Activated CD4-positive, alpha-beta memory T cell treated with anti-CD3 and anti-CD28 coated beads for 36 hours (primary cell): ENCODE measurements at regions not wholly inside any gene's neighbourhood (a gene's known extent, or its start where the extent isn't known, plus 50 kb on each side); places are given as distances from the start of the nearest gene placed in this dataset.

Source experiments
- CTCF ChIA-PET: fragments of 350-600 bp; sonication (Branson Sonifier 250); formaldehyde crosslinking; loops from one replicate; lab custom pipeline; 2021; ENCODE audit warnings: antibody characterized with exemption, inconsistent platforms; lab: Charles Lee
- POLR2A ChIA-PET: fragments of 350-600 bp; sonication (Branson Sonifier 250); formaldehyde crosslinking; loops from one replicate; lab custom pipeline; 2021; ENCODE audit warnings: antibody characterized with exemption; lab: Charles Lee
- DNase-seq: peaks from one replicate; pipeline ENCODE4 v3.0.0-alpha.2; 2020
- H3K27ac Mint-ChIP-seq: one replicate; pipeline ENCODE4 v1.8.0; 2021; ENCODE audit warnings: mixed read lengths
- H3K27me3 Mint-ChIP-seq: one replicate; pipeline ENCODE4 v1.8.0; 2021; ENCODE audit warnings: mixed read lengths
- H3K36me3 Mint-ChIP-seq: one replicate; pipeline ENCODE4 v1.8.0; 2021; ENCODE audit warnings: mixed read lengths
- H3K4me1 Mint-ChIP-seq: one replicate; pipeline ENCODE4 v1.8.0; 2021; ENCODE audit warnings: low read depth, mixed read lengths
- H3K4me3 Mint-ChIP-seq: one replicate; pipeline ENCODE4 v1.8.0; 2021; ENCODE audit warnings: mild to moderate bottlenecking, mixed read lengths
- H3K9me3 Mint-ChIP-seq: one replicate; pipeline ENCODE4 v1.8.0; 2021; ENCODE audit warnings: mixed read lengths
- intact Hi-C: fragments of 100-400 bp; cut with micrococcal nuclease; formaldehyde crosslinking; loops from one replicate; pipeline ENCODE4 v1.15.1; 2023

- H3K4me1 Mint-ChIP-seq: no peaks in the 10 kb centered on the region
- no peaks in the 10 kb centered on the region for H3K9me3 Mint-ChIP-seq
- ChIA-PET CTCF (no interaction called here), POLR2A (no interaction called here)
- H3K36me3 Mint-ChIP-seq: no peaks in the 10 kb centered on the region
- intact Hi-C loops: no loop called here
- DNase-seq: no peak
- no peaks in the 10 kb centered on the region for H3K27me3 Mint-ChIP-seq
- no peak overlapping the region for H3K4me3 Mint-ChIP-seq
- H3K27ac Mint-ChIP-seq: no peak overlapping the region
Observed at GRCh38 chr6:105833959-105834947, 251.9 kb upstream of the PRDM1 start.

GRCh38 chr6:105832313-105832761 is 253.8 kb upstream of the PRDM1 start:
- Mint-ChIP-seq H3K27ac (no peak overlapping the region), H3K36me3 (no peaks in the 10 kb centered on the region), H3K4me1 (no peaks in the 10 kb centered on the region), H3K27me3 (no peaks in the 10 kb centered on the region), H3K4me3 (no peak overlapping the region), H3K9me3 (no peaks in the 10 kb centered on the region)
- POLR2A ChIA-PET: interaction anchor here (0.7 kb wide), 1 partner anchor 23 kb away, joined by 3 read pairs; no protein-coding TSS in a partner anchor
- intact Hi-C loops: no loop called here
- CTCF ChIA-PET: no interaction called here
- DNase-seq: no peak

GRCh38 chr6:105831311-105832097 is 254.6 kb upstream of the PRDM1 start:
- no peaks in the 10 kb centered on the region for H3K4me1 Mint-ChIP-seq
- no peaks in the 10 kb centered on the region for H3K36me3 Mint-ChIP-seq
- H3K9me3 Mint-ChIP-seq: no peaks in the 10 kb centered on the region
- ChIA-PET POLR2A (no interaction called here), CTCF (no interaction called here)
- no peak for DNase-seq
- H3K27me3 Mint-ChIP-seq: no peaks in the 10 kb centered on the region
- intact Hi-C loops: no loop called here
- no peak overlapping the region for H3K4me3 Mint-ChIP-seq
- no peak overlapping the region for H3K27ac Mint-ChIP-seq

- ChIA-PET CTCF (no interaction called here), POLR2A (no interaction called here)
- H3K36me3 Mint-ChIP-seq: no peaks in the 10 kb centered on the region
- intact Hi-C loops: no loop called here
- DNase-seq: no peak
- peaks cover 1% of the 10 kb centered on the region for H3K4me1 Mint-ChIP-seq
- no peaks in the 10 kb centered on the region for H3K27me3 Mint-ChIP-seq
- H3K4me3 Mint-ChIP-seq: no peak overlapping the region
- H3K27ac Mint-ChIP-seq: no peak overlapping the region
- peaks cover 5% of the 10 kb centered on the region for H3K9me3 Mint-ChIP-seq
Observed at GRCh38 chr6:105825210-105825609, 260.9 kb upstream of the PRDM1 start.

- no peak overlapping the region for H3K4me3 Mint-ChIP-seq
- no peaks in the 10 kb centered on the region for H3K27me3 Mint-ChIP-seq
- ChIA-PET POLR2A (interaction anchor here (0.6 kb wide), 1 partner anchor 16 kb away, joined by 4 read pairs; no protein-coding TSS in a partner anchor), CTCF (no interaction called here)
- intact Hi-C loops: no loop called here
- peaks cover 5% of the 10 kb centered on the region for H3K9me3 Mint-ChIP-seq
- DNase-seq: no peak
- no peak overlapping the region for H3K27ac Mint-ChIP-seq
- no peaks in the 10 kb centered on the region for H3K36me3 Mint-ChIP-seq
- peaks cover 1% of the 10 kb centered on the region for H3K4me1 Mint-ChIP-seq
Observed at GRCh38 chr6:105824732-105825131, 261.4 kb upstream of the PRDM1 start.

GRCh38 chr6:105821777-105822176 is 264.4 kb upstream of the PRDM1 start:
- peaks cover 4% of the 10 kb centered on the region for H3K4me1 Mint-ChIP-seq
- intact Hi-C loops: no loop called here
- no peaks in the 10 kb centered on the region for H3K27me3 Mint-ChIP-seq
- DNase-seq: no peak
- H3K9me3 Mint-ChIP-seq: peaks cover 5% of the 10 kb centered on the region
- H3K4me3 Mint-ChIP-seq: no peak overlapping the region
- ChIA-PET CTCF (no interaction called here), POLR2A (no interaction called here)
- no peaks in the 10 kb centered on the region for H3K36me3 Mint-ChIP-seq
- H3K27ac Mint-ChIP-seq: no peak overlapping the region

GRCh38 chr6:105821027-105821426 is 265.1 kb upstream of the PRDM1 start:
- peaks cover 4% of the 10 kb centered on the region for H3K27me3 Mint-ChIP-seq
- peaks cover 5% of the 10 kb centered on the region for H3K9me3 Mint-ChIP-seq
- no peak overlapping the region for H3K4me3 Mint-ChIP-seq
- ChIA-PET CTCF (no interaction called here), POLR2A (no interaction called here)
- intact Hi-C loops: no loop called here
- DNase-seq: no peak
- no peaks in the 10 kb centered on the region for H3K36me3 Mint-ChIP-seq
- H3K27ac Mint-ChIP-seq: no peak overlapping the region
- H3K4me1 Mint-ChIP-seq: peaks cover 8% of the 10 kb centered on the region

- H3K9me3 Mint-ChIP-seq: peaks cover 5% of the 10 kb centered on the region
- H3K4me1 Mint-ChIP-seq: peaks cover 20% of the 10 kb centered on the region
- no peak for DNase-seq
- CTCF ChIA-PET: no interaction called here
- H3K27ac Mint-ChIP-seq: no peak overlapping the region
- intact Hi-C loops: no loop called here
- no peaks in the 10 kb centered on the region for H3K36me3 Mint-ChIP-seq
- peaks cover 6% of the 10 kb centered on the region for H3K27me3 Mint-ChIP-seq
- H3K4me3 Mint-ChIP-seq: no peak overlapping the region
- POLR2A ChIA-PET: no interaction called here
Observed at GRCh38 chr6:105819745-105820144, 266.4 kb upstream of the PRDM1 start.

GRCh38 chr6:105818505-105818904 is 267.6 kb upstream of the PRDM1 start:
- Mint-ChIP-seq H3K9me3 (peaks cover 5% of the 10 kb centered on the region), H3K27ac (no peak overlapping the region), H3K4me3 (no peak overlapping the region), H3K4me1 (peaks cover 22% of the 10 kb centered on the region), H3K27me3 (peaks cover 12% of the 10 kb centered on the region), H3K36me3 (no peaks in the 10 kb centered on the region)
- ChIA-PET CTCF (no interaction called here), POLR2A (no interaction called here)
- intact Hi-C loops: no loop called here
- DNase-seq: no peak

- ChIA-PET CTCF (no interaction called here), POLR2A (no interaction called here)
- Mint-ChIP-seq H3K36me3 (no peaks in the 10 kb centered on the region), H3K4me1 (peaks cover 22% of the 10 kb centered on the region), H3K9me3 (peaks cover 5% of the 10 kb centered on the region), H3K4me3 (no peak overlapping the region), H3K27me3 (peaks cover 13% of the 10 kb centered on the region), H3K27ac (no peak overlapping the region)
- intact Hi-C loops: no loop called here
- no peak for DNase-seq
Observed at GRCh38 chr6:105817961-105818360, 268.2 kb upstream of the PRDM1 start.

- DNase-seq: no peak
- Mint-ChIP-seq H3K4me1 (peaks cover 22% of the 10 kb centered on the region), H3K27ac (no peak overlapping the region), H3K36me3 (no peaks in the 10 kb centered on the region), H3K9me3 (peaks cover 5% of the 10 kb centered on the region), H3K4me3 (no peak overlapping the region), H3K27me3 (peaks cover 13% of the 10 kb centered on the region)
- CTCF ChIA-PET: no interaction called here
- intact Hi-C loops: no loop called here
- POLR2A ChIA-PET: no interaction called here
Observed at GRCh38 chr6:105817370-105817769, 268.8 kb upstream of the PRDM1 start.

- CTCF ChIA-PET: no interaction called here
Observed at GRCh38 chr6:105816847-105817246, 269.3 kb upstream of the PRDM1 start.

More at GRCh38 chr6:105816847-105817246, 269.3 kb upstream of the PRDM1 start:
- DNase-seq: no peak
- Mint-ChIP-seq H3K27me3 (peaks cover 13% of the 10 kb centered on the region), H3K4me1 (peaks cover 22% of the 10 kb centered on the region), H3K4me3 (no peak overlapping the region), H3K36me3 (no peaks in the 10 kb centered on the region), H3K27ac (no peak overlapping the region), H3K9me3 (peaks cover 2% of the 10 kb centered on the region)
- intact Hi-C loops: no loop called here
- POLR2A ChIA-PET: no interaction called here
